Breast epithelium (tissue), 3 donors: ENCODE measurements at regions not wholly inside any gene's neighbourhood (a gene's known extent, or its start where the extent isn't known, plus 50 kb on each side); places are given as distances from the start of the nearest gene placed in this dataset.
"Not testable (repeated sequence)": the region's sequence is repeated elsewhere in the genome, so short reads cannot be mapped to it uniquely, and the experiment has no call there.

Experiments used
- POLR2A ChIP-seq: fragments of 450-650 bp; IDR thresholded peaks from one replicate; pipeline ENCODE4 v1.6.1; 2016; ENCODE audit warnings: antibody characterized with exemption, mild to moderate bottlenecking, moderate library complexity
- POLR2AphosphoS5 ChIP-seq, 3 donors: sonication (generic); formaldehyde crosslinking; IDR thresholded peaks; one replicate each; pipeline ENCODE4 v1.6.1; 2017; ENCODE audit warnings: antibody characterized with exemption in 3 of 3
- TF ChIP-seq, protein P1 (sequence below), 3 donors: fragments of 450-650 bp; IDR thresholded peaks; one replicate each; pipeline ENCODE4 v1.5.1; 2016 to 2017; ENCODE audit warnings: antibody characterized with exemption in 3 of 3, mild to moderate bottlenecking in 3 of 3, moderate library complexity in 3 of 3

DNA sequence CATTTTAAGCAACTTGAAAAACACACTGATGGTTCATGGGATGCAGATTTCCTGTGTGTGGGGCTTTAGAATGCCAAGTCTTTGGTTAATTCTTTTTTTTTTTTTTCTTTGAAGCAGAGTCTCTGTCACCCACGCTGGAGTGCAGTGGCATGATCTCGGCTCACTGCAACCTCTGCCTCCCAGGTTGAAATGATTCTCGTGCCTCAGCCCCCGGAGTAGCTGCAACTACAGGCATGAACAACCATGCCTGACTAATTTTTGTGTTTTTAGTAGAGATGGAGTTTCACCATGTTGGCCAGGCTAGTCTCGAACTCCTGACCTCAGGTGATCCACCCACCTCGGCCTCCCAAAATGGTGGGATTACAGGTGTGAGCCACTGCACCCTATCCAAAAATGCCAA lies 228.3 kb downstream of the EFCAB11 start:
- TF ChIP-seq, protein P1, sequence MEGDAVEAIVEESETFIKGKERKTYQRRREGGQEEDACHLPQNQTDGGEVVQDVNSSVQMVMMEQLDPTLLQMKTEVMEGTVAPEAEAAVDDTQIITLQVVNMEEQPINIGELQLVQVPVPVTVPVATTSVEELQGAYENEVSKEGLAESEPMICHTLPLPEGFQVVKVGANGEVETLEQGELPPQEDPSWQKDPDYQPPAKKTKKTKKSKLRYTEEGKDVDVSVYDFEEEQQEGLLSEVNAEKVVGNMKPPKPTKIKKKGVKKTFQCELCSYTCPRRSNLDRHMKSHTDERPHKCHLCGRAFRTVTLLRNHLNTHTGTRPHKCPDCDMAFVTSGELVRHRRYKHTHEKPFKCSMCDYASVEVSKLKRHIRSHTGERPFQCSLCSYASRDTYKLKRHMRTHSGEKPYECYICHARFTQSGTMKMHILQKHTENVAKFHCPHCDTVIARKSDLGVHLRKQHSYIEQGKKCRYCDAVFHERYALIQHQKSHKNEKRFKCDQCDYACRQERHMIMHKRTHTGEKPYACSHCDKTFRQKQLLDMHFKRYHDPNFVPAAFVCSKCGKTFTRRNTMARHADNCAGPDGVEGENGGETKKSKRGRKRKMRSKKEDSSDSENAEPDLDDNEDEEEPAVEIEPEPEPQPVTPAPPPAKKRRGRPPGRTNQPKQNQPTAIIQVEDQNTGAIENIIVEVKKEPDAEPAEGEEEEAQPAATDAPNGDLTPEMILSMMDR (IDR thresholded peaks at IDR 0.05) = not testable (repeated sequence)
- not testable (repeated sequence) for TF ChIP-seq POLR2A; POLR2AphosphoS5 (IDR thresholded peaks at IDR 0.05)
